HG03439 (cell line): ENCODE measurements at regions not wholly inside any gene's neighbourhood (a gene's known extent, or its start where the extent isn't known, plus 50 kb on each side); places are given as distances from the start of the nearest gene placed in this dataset.
A peak's percentile ranks its signal among the peaks of the same experiment; 100 is the strongest.
"Not testable (repeated sequence)": the region's sequence is repeated elsewhere in the genome, so short reads cannot be mapped to it uniquely, and the experiment has no call there.

Source experiments
- ATAC-seq: cut with Tn5 transposase; IDR thresholded peaks from one replicate; pipeline ENCODE4 v1.9.1; 2021; ENCODE audit warnings: mild to moderate bottlenecking, moderate library complexity; ENCODE audit not compliant: unreplicated experiment

DNA sequence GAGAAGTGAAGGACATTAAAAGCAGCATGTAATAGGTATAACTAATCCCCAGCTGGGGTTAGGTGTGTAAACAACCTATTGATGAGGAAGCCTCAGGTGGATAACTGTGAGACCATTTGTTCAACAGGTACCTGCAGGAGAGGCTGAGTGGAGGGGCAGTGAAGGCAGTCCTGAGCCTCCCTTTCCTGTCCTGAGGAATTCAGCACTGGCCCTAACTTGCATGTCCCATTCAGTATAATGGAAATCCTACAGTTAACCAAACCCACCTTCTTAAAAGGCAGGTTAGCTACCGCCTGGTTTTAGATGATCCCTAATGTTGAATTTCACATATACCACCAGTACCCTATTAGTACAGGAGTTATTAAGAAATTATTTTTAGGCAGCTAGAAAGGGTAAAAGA, 225.9 kb upstream of the GOT2 start:
- ATAC-seq, result no peak

DNA sequence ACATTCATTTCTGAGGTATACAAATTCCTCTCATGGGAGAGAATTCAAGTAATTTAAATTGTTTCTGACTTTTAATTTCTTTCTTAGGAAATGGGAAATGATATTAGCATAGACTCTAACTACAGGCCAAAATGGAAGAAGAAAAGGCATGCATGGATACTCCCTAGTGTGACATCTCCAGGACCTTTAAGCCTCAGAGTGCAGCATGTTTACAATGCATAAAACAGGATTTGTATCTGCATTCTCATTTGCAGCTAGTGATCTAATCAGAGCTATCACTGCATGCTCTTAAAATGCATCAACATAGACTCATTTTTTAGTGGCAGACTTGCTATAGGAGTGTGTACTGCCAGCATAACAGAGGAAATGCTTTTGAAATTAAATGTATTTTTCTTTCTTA, 224.6 kb upstream of the GOT2 start:
- no peak for ATAC-seq

DNA sequence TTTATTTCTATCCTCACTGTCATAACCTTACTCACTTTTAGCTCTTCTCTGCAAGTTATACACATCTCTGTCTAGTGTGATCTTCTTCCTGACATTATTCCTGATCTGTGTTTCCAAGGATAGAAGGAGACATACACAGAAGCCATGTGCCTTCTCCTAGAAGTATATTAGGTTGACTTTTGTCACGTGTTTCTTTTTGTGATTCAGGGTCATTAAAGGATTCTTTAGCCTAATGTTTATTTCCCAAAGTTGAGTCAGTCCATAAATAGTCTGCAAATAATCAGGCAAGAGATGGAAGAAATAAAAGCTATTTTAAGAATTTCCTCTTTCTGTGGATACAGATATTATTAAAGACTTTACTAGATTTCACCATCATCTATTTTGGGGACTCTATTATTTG, 214.1 kb upstream of the GOT2 start:
- ATAC-seq, result no peak

DNA sequence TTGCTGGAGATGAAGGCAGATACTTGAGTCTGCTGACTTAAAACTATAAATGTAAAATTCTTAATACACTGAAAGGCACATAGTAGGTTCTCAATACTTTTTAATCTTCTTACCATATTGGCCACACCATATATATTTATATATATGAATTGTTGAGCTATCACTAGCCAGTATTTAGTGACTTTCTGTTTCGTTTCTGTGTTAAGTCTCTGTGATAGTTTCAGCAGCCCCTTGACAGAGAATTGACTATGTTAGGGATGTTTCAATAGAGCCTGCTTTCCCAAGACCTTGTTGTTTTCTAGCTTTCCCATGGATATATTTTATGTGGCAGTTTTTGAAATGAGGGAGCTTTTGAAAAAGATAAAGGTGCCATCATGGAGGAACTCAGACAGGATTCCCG, 206.5 kb upstream of the GOT2 start:
- no peak for ATAC-seq

DNA sequence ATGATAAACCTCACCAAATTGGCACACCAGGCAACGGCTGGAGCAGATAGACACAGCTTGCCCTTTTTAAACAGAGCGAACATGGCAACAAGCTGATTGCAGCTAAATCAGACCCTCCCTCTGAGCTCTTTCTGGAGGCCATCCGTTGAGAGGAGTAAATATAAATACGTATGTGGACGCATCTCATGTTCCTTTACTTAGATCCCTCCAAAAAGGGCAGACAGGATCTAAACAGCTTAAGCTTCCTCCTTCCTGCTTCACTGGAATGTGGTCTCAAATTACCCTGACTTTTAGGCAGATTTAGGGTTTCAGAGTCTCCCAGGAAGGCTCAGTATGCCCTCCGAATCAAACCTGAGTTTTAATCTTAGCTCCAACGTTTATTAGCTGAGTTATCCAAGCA, 204.7 kb upstream of the GOT2 start:
- no peak for ATAC-seq

DNA sequence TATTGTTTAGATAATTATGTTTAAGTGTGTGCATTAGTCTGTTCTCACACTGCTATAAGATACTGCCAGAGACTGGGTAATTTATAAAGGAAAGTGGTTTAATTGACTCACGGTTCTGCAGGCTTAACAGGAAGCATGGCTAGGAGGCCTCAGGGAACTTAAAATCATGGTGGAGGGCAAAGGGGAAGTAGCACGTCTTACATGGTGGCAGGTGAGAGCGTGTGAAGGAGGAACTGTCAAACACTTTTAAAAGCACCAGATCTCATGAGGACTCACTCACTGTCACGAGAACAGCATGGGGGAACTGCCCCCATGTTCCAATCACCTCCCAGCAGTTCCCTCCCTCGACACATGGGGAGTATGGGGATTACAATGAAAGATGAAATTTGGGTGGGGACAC, 203.5 kb upstream of the GOT2 start:
- no peak for ATAC-seq

DNA sequence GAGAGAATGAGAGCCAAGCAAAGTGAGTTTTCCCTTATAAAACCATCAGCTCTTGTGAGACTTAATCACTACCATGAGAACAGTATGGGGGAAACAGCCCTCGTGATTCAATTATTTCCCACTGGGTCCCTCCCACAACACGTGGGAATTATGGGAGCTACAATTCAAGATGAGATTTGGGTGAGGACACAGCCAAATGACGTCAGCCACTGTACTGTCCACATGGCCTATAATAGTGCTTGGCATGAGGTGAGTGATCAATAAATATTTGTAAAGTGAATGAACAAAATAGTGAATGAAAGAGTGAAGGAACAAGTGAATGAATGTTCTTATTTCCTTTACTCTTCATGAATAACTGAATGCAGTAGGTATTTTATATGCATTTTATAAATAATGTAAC, 199.1 kb upstream of the GOT2 start:
- ATAC-seq, result no peak

DNA sequence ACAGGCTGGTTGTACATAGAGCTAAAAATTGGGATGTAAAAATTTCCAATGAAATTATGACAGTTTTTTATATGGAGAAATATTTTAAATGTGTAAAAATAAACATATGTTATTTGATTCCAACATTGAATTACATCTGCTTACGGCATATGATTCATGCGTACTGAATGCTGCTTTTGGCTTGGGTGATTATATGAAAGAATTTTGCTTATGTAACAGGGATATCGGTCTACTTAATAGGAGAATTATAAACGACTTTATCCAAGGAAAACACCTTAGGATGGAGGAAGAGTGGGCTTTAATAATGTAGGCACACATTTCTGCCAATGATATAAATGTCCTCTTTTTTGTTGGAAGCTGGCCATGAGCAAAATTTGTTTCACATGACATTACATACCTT, 197.3 kb upstream of the GOT2 start:
- no peak for ATAC-seq

DNA sequence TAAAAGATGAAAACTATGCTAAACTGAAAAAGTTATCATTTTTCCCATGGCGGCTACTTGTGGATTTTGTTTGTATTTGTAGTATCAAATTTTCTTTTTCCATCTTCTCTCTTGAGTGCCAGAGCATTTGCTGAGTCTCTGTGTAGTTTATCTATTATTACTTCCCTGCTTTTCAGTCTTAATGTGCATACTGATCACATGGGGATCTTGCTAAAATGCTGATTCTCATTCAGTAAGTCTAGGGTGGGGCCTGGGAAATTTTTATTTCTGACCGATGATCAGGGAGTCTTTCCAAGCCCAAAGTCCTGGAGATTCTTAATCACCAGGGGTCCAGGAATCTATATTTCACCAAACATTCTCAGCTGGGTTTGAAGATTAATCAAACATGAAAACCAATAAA, 189.0 kb upstream of the GOT2 start:
- ATAC-seq, result no peak

DNA sequence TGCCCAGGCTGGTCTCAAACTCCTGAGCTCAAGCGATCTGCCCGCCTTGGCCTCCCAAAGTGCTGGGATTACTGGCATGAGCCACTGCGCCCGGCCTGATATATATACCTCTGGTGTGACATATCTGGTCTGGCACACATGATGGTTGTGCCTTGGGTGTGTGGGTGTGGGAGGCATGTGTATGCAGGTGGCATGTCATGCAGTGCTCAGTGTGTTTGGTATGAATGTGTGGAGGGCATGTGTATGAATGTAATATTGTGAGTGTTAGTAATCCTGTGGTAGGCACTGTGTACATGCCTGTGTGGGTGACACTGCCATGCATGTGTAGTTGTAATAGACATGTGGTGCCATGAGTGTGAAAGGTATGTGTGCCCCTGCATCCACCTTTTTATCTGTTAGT, 179.3 kb upstream of the GOT2 start:
- no peak for ATAC-seq

DNA sequence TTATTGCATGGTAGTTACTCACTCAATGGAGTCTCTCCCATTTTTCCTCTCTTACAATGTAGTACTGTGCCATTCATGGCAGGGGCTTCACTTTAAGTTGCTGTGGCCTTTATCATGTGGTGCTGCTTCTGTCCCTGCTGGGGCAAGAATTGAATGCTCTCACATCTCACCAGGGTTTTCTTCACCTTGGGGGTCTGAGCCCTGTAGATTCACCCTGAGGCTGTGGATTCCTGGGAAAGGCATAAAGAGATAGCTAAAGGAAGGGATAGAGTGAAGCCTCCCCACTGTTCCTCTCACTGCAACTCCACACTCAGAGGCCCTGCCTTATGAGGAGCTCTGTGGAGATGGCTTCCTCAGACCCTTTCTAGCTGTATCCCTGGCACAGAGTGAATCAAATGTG, 178.5 kb upstream of the GOT2 start:
- ATAC-seq, result no peak

DNA sequence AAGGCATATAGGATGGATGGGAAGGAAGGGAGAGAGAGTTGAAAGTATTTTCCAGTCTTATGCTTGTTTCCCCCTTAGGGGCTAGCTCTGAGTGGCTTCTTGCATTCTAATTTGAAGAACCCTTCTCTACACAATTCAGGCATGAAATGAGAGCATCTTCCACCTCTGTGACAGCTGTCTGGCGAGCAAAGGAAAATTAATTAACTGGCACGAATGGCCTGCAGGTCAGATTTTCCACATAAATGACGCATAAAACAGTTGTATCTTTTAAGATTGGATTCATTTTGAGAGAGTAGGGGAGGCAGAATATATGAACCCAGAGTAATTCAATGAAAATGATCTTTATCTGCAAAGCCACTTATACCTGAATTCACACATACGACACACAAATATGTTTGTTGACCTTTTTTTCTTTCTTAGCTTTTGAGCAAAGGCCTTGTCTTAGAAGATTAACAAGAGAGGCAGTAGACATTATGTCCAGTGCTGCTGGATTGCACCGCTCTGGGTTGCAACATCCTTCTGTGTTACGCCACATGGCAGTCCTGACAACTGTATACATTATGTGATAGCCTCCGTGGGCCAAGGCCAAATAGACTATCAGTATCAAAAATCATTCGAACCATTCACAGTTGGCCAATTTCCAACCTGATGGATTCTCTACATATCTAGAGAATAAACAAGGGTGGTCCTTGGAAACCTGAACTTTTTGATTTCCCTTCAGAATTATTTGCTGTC, 173.0 kb upstream of the GOT2 start:
- ATAC-seq, result no peak

DNA sequence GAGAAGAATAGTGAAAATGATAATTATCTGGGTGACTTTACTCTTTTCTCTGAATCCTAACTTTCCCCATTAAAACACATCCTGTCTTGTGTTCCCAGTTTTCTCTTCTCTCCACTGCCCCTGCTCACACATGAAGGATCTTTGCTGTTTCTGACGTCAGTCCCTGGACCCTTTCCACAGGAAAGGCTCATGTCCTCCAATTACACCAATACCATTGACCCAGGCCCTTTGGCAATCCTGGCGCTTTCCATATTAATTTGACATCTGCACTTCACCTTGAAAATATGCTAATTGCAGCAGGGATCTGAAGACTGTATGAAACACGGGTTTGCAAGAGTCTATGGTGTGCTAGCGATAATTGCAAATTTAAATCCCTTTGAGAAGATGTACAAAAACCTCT, 170.2 kb upstream of the GOT2 start:
- ATAC-seq, result no peak

DNA sequence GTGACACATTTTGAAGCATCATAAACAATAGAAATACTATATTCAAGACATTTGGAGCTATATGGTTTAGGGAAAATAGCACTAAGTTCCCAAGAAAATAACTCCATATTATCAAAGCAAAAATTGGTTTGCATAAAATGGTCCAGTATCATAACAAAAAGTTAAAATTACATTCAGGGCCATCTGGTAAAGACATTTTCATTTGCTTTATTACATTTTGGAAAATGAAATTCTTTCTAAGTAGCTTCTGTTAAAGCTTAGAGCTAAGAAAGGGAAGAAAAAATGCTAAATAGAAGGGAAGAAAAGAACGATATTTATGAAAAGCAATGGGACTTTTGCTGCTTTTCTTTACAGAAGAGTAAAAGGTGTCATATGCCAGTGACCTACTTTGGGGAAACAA, 155.4 kb upstream of the GOT2 start:
- no peak for ATAC-seq

DNA sequence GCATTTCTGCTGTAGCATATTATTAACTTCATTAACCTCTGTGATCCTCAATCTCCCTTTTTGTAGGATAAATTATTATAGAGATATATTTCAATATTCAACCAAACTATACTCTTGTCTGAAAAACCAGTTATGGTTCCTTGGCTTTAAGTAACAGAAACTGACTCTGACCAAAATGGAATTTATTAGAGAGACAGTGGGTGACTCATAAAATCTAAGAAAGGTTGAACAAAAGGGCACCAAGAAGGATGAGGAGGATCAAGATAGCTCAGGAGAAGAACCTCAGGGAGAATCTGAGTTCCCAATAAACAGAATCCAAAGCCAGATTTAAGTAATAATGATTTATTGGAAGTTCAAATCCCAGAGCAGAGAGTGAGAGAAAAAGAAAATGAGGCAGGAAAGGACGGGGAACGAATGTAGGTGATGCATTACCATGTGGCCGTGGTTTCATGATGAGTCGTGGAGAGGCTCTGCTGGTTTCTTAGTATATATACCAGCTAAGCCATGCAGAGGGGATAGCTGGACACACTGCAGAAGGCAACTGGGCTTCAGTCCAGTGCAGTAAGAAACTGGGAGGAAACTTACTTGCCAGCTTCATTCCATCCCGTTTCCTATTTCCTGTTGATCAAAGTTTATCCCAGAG, 151.5 kb upstream of the GOT2 start:
- ATAC-seq, result peak; percentile 58

DNA sequence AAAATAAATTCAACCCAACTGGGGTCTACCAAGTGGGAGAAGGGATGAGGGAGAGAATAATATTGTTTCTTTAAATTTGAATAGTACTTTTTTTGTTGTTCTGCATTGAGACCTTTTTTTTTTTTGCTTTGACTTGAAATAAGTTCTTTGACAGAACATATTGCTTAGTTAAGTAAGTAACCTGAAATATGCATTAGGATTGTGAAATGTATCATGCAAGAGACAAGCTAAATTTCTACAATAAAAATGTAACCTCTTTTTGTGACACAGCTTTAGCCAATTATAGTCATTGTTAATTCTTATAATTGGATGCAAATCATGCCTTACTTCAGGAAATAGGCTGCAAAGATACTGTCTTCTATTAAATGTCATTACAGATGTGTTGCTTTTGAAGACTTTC, 150.0 kb upstream of the GOT2 start:
- no peak for ATAC-seq

DNA sequence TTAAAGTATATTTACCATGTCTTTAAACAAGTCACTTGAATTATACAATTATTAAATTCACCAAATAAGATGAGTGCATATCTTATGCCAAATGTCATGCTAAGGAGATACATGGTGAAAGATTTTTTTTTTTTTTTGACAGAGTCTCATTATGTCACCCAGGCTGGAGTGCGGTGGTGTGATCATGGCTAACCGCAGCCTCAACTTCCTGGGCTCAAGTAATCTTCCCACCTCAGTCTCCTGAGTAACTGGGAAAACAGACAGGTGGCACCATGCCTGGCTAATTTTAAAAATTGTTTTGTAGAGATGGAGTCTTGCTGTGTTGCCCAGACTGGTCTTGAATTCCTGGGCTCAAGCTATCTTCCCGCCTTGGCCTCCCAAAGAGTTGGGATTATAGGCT, 149.0 kb upstream of the GOT2 start:
- no peak for ATAC-seq

DNA sequence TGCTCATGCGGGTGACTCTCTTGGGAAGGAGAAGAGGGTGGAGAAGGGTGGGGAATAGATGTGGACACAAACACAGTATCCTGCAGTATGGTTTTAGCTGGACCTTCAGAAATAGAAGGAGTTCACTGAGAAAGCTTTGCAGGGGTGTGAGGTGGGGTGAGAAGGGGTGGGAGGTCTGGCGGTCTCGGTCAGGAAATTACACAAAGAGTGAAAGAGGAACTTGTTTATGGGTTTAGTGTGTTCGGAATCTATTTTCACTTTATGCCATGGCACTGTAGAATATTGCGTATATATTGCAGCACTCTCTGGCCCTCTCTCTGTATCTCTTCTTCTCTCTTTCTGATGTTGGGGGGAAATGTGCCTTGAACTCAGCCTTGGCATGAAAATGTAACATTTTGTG, 148.2 kb upstream of the GOT2 start:
- peak; percentile 76 for ATAC-seq

DNA sequence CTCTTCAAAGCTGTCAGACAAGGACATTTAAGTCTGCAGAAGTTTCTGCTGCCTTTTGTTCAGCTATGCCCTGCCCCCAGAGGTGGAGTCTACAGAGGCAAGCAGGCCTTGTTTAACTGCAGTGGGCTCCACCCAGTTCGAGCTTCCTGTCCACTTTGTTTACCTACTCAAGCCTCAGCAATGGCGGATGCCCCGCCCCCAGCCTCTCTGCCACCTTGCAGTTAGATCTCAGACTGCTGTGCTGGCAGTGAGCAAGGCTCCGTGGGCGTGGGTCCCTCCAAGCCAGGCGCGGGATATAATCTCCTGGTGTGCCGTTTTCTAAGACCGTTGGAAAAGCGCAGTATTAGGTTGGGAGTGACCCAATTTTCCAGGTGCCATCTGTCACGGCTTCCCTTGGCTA, 144.5 kb upstream of the GOT2 start:
- ATAC-seq, result not testable (repeated sequence)

DNA sequence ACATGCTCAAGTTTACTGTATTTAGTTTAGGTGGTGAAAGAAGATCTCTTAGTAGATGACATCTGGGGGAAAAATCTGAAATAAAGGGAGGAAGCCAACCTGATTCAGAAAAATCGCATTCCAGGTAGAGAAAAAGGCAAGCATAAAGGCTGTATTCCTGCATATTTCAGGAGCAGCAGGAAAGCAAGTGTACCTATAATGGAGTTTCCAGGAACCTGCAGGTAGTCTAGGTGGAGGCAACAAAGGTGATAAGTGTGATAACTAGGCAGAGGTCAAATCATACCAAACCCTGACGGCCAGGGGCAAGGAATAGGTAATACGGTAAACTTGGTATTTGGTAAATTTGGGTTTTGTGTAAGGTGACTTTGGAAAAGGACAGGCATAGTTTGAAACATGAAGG, 132.8 kb upstream of the GOT2 start:
- no peak for ATAC-seq

DNA sequence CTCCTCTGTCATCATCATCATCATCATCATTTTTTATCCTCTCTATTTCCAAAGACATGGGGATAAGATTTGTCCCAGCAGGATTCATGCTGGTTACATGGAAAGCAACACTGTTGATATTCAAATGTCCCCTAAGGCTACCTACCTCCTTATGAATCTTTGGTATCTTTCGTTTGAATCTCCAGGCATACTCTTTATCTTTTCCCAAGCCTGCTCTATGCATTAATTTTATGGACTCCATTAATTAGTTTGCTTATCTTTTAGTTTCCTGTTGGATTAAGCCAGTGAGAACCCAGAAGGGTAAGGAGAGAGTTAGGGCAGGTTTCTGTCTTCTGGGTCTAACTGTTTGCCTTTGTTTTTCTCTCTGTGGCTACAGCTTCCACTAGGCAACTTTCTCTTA, 129.6 kb upstream of the GOT2 start:
- ATAC-seq, result no peak

DNA sequence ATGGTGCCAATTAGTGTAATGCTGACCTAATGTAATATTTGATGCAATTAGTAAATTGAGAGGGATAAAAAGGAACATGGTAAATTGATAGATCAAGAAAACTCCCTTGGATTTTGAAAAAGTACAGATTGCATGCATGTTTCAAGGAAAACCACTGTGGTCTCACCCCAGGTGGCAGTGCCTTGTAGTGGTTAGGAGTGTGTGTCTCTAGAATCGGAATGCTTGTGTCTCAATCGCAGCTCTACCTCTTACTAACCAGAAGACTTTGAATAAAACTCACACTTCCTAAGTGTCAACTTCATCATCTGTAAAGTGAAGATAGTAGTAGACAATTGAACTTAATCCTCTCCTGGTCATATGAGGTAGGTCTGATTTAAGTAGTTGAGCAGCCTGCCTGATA, 128.9 kb upstream of the GOT2 start:
- no peak for ATAC-seq
